ENCODE measurements at regions not wholly inside any gene's neighbourhood (a gene's known extent, or its start where the extent isn't known, plus 50 kb on each side); places are given as distances from the start of the nearest gene placed in this dataset.

- ATAC-seq (no peak), FAIRE-seq (no peak), DNase-seq (ENCODE audit: low read depth in 1 of 2, low spot score in 1 of 2) (no peak)
- Histone ChIP-seq H3K4me1 (0 out of 3 replicates have a peak, but pooled peaks cover 4% of the 10 kb centered on the region), H3K4me3 (no peak overlapping the region), H3K4me2 (no peak overlapping the region), H3K27ac (no peak overlapping the region), H3K9me3 (no peaks in the 10 kb centered on the region)
- TF ChIP-seq MAFK (IDR thresholded peaks at IDR 0.05; ENCODE audit: partially characterized antibody), result no peak
- no peak for TF ChIP-seq FOSL2 (IDR thresholded peaks at IDR 0.05)
- no peak for TF ChIP-seq FOSL2 (CRISPR knock-in tag; IDR thresholded peaks at IDR 0.05)
- TF ChIP-seq PHF8 (IDR thresholded peaks at IDR 0.05; ENCODE audit: borderline replicate concordance, low read depth), result no peak
- TF ChIP-seq HOXA7 (CRISPR knock-in tag; IDR thresholded peaks at IDR 0.05), result no peak
- TF ChIP-seq GATA3 (IDR thresholded peaks at IDR 0.05; ENCODE audit: borderline replicate concordance), result no peak
- TF ChIP-seq ESRRA (IDR thresholded peaks at IDR 0.05; ENCODE audit: borderline replicate concordance, low read length), result no peak
- no peak for TF ChIP-seq RNF2 (IDR thresholded peaks at IDR 0.05; ENCODE audit: borderline replicate concordance, low read depth)
- TF ChIP-seq EHMT2 (IDR thresholded peaks at IDR 0.05; ENCODE audit: low read depth), result no peak
- TF ChIP-seq NR3C1 (IDR thresholded peaks at IDR 0.05), result no peak
- no peak for TF ChIP-seq ATOH8 (CRISPR knock-in tag; IDR thresholded peaks at IDR 0.05; ENCODE audit: low read depth)
- no peak for TF ChIP-seq HOXB13 (CRISPR knock-in tag; IDR thresholded peaks at IDR 0.05; ENCODE audit: low read depth)
- no peak for TF ChIP-seq USF2 (IDR thresholded peaks at IDR 0.05)
- TF ChIP-seq SMC3 (IDR thresholded peaks at IDR 0.05), result no peak
- TF ChIP-seq MAX (IDR thresholded peaks at IDR 0.05), result no peak
- no peak for TF ChIP-seq E2F6 (IDR thresholded peaks at IDR 0.05; ENCODE audit: borderline replicate concordance, low read depth)
- 22% methylated on average over 3 of the region's 3 CpGs for WGBS (ENCODE audit: missing lambda C conversion rate)
- POLR2A ChIA-PET, result no interaction called here
- CTCF ChIA-PET, result no interaction called here
Measured at GRCh38 chr10:50993771-50994251, 80.5 kb upstream of the PRKG1 start.

DNA sequence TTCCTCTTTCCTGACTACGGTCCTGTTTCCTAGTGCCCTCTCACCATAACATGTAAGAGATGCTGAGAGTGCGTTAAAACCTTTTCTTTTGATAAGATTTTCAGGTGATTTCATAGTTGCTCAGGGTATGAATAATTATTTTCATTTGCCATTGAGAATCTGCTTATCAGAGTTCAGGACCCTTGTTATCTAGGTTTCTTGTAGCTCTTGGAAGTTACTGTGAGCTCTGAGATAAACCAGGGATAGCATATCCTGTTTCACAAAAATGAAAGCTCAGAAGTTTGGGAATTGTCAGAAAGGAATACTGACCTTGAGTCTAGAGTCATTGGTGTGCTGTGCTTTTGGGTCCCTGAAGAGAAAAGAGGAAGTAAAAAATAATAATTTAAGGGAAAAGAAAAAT, 76.8 kb upstream of the PRKG1 start:
- ATAC-seq, result no peak
- WGBS (ENCODE audit: missing lambda C conversion rate), result 59% methylated on average over 2 of the region's 2 CpGs
- H3K4me3 ChIP-seq, result no peak overlapping the region
- H3K9me3 ChIP-seq, result no peaks in the 10 kb centered on the region
- FAIRE-seq, result no peak
- no peak overlapping the region for H3K27ac ChIP-seq
- CTCF ChIA-PET, result interaction anchor here (0.8 kb wide), 1 partner anchor 1783 kb away, joined by 3 read pairs; no protein-coding TSS in a partner anchor
- TF ChIP-seq RAD21 (conservative IDR thresholded peaks at IDR 0.05 in 1 of 2, IDR thresholded peaks at IDR 0.05 in 1 of 2), result no peak
- TF ChIP-seq CHD4 (IDR thresholded peaks at IDR 0.05; ENCODE audit: borderline replicate concordance), result no peak
- TF ChIP-seq BHLHE40 (IDR thresholded peaks at IDR 0.05; ENCODE audit: low read depth, low read length), result no peak
- no peak for TF ChIP-seq CBX8 (IDR thresholded peaks at IDR 0.05)
- DNase-seq (ENCODE audit: low read depth in 1 of 2, low spot score in 1 of 2), result no peak
- no peaks in the 10 kb centered on the region for H3K4me1 ChIP-seq
- H3K4me2 ChIP-seq, result no peak overlapping the region
- POLR2A ChIA-PET, result no interaction called here

DNA sequence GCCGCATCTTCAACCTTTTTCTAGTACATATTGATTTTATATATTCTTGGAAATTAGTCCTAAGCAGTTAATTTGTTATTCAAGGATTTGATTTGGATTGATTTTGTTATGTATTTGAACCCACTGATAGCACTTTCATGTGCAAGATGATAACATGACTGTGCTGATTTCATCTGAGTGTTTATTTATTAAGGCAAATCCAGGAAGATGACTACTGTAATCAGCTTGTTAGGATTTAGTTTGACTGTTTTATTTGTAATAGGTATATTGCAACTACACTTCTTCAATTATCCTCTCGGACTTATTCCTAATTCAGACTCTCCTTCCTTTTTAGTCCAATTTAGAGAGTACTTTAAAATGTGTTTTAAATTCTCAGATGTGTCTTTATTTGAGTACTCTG, 75.1 kb upstream of the PRKG1 start:
- TF ChIP-seq CBX8 (IDR thresholded peaks at IDR 0.05), result peak; percentile 77; the same call in 1 of the 2 replicates
- 0 out of 2 replicates have a peak, but pooled peaks have one; percentile 6 for TF ChIP-seq NFE2L2 (conservative IDR thresholded peaks at IDR 0.05; ENCODE audit: low read length)
- no peak for TF ChIP-seq RARB (CRISPR knock-in tag; IDR thresholded peaks at IDR 0.05)
- TF ChIP-seq, protein P1, sequence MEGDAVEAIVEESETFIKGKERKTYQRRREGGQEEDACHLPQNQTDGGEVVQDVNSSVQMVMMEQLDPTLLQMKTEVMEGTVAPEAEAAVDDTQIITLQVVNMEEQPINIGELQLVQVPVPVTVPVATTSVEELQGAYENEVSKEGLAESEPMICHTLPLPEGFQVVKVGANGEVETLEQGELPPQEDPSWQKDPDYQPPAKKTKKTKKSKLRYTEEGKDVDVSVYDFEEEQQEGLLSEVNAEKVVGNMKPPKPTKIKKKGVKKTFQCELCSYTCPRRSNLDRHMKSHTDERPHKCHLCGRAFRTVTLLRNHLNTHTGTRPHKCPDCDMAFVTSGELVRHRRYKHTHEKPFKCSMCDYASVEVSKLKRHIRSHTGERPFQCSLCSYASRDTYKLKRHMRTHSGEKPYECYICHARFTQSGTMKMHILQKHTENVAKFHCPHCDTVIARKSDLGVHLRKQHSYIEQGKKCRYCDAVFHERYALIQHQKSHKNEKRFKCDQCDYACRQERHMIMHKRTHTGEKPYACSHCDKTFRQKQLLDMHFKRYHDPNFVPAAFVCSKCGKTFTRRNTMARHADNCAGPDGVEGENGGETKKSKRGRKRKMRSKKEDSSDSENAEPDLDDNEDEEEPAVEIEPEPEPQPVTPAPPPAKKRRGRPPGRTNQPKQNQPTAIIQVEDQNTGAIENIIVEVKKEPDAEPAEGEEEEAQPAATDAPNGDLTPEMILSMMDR (IDR thresholded peaks at IDR 0.05), result no peak
- TF ChIP-seq ELK1 (IDR thresholded peaks at IDR 0.05; ENCODE audit: low read depth, low read length), result no peak
- no peak for TF ChIP-seq HEYL (CRISPR knock-in tag; IDR thresholded peaks at IDR 0.05)
- no peaks in the 10 kb centered on the region for H3K4me1 ChIP-seq
- WGBS (ENCODE audit: missing lambda C conversion rate), result 3% methylated on average over 2 of the region's 2 CpGs
- no peak for FAIRE-seq
- no peak overlapping the region for H3K4me3 ChIP-seq
- ChIA-PET CTCF (no interaction called here), POLR2A (no interaction called here)
- no peak for ATAC-seq
- no peaks in the 10 kb centered on the region for H3K9me3 ChIP-seq
- DNase-seq (ENCODE audit: low read depth in 1 of 2, low spot score in 1 of 2), result no peak
- no peak overlapping the region for H3K27ac ChIP-seq
- H3K4me2 ChIP-seq, result no peak overlapping the region

Measured in A549 (cell line).